ENCODE measurements at regions not wholly inside any gene's neighbourhood (a gene's known extent, or its start where the extent isn't known, plus 50 kb on each side); places are given as distances from the start of the nearest gene placed in this dataset.
A peak's percentile ranks its signal among the peaks of the same experiment; 100 is the strongest.

DNA sequence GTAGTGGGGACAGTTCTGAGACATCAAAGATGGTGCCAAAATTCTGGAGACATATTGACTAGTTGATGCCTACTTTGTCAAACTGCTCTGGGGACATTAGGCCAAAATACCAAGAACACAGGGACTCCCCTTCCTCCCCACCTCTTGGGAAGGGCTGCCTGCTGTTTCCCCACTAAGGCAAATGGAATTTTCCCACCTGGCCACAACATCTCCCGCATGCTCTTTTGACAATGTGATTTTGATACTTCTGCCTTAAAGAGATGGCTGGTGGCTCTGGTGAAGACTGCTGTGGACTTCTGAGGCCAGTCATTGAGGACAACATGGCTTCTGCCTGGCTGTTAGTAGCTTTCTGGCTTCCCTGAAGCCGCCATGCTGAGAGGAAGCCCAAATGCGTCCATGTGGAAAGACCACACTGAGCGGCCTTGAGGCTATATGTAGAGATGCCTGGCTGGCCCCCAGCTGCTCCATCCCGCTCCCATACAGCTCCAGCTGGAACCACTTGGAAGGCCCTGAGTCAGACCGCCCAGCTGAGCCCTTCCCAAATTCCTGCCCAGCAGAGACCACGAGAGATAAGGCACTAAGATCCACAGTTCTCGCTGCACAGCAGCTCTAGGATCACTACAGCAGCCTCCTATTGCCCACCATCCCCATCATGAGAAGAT, 226.7 kb downstream of the SYK start:
- Histone ChIP-seq H3K9me3 (ENCODE audit: low read depth) (no peaks in the 10 kb centered on the region), H3K27ac (no peak overlapping the region), H3K4me3 (no peak overlapping the region), H3K36me3 (no peaks in the 10 kb centered on the region), H3K27me3 (peaks cover 11% of the 10 kb centered on the region), H3K4me1 (ENCODE audit: low read depth) (peaks cover 3% of the 10 kb centered on the region)
- TF ChIP-seq, protein P1, sequence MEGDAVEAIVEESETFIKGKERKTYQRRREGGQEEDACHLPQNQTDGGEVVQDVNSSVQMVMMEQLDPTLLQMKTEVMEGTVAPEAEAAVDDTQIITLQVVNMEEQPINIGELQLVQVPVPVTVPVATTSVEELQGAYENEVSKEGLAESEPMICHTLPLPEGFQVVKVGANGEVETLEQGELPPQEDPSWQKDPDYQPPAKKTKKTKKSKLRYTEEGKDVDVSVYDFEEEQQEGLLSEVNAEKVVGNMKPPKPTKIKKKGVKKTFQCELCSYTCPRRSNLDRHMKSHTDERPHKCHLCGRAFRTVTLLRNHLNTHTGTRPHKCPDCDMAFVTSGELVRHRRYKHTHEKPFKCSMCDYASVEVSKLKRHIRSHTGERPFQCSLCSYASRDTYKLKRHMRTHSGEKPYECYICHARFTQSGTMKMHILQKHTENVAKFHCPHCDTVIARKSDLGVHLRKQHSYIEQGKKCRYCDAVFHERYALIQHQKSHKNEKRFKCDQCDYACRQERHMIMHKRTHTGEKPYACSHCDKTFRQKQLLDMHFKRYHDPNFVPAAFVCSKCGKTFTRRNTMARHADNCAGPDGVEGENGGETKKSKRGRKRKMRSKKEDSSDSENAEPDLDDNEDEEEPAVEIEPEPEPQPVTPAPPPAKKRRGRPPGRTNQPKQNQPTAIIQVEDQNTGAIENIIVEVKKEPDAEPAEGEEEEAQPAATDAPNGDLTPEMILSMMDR (IDR thresholded peaks at IDR 0.05; ENCODE audit: low read depth, low read length) = no peak
- DNase-seq (ENCODE audit: low read depth in 1 of 2, low spot score in 1 of 2) = no peak

DNA sequence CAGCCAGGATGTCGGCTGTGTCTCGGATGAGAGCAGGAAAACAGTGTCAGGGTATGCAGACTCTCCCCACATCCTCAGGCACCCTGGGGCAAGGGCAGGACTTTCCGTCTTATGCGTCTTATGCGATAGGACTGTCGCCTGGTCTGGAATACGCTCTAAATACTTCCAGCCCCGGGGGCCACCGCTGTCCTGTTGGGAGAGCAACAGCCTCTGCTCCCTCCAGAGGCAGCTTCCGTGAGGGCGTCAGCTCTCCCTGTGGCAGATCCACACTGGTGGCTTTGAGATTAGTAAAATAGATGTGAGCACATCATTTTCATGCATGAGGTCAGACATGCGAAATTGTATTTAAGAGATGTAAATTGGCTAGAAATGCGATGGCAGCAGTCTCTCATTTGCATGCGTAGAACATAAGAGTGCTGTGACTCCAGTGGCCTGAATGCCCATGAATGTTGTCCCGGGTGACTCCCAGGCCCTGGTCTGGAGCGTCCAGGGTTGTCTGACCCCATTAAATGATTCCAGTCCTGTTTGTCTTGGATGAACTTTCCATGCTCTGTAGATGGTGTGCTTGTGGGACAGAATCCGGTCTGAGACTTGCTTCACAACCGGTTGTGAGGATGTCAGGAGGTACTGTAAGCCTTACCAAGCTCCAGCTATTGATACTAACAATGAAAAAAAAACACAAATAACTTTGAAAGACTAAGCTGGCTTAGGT, 228.2 kb downstream of the SYK start:
- peaks cover 3% of the 10 kb centered on the region for H3K4me1 ChIP-seq (ENCODE audit: low read depth)
- no peak overlapping the region for H3K4me3 ChIP-seq
- peaks cover 11% of the 10 kb centered on the region for H3K27me3 ChIP-seq
- no peak overlapping the region for H3K27ac ChIP-seq
- no peaks in the 10 kb centered on the region for H3K36me3 ChIP-seq
- DNase-seq (ENCODE audit: low read depth in 1 of 2, low spot score in 1 of 2) = no peak
- TF ChIP-seq, protein P1 (IDR thresholded peaks at IDR 0.05; ENCODE audit: low read depth, low read length) = no peak
- H3K9me3 ChIP-seq (ENCODE audit: low read depth) = no peaks in the 10 kb centered on the region

DNA sequence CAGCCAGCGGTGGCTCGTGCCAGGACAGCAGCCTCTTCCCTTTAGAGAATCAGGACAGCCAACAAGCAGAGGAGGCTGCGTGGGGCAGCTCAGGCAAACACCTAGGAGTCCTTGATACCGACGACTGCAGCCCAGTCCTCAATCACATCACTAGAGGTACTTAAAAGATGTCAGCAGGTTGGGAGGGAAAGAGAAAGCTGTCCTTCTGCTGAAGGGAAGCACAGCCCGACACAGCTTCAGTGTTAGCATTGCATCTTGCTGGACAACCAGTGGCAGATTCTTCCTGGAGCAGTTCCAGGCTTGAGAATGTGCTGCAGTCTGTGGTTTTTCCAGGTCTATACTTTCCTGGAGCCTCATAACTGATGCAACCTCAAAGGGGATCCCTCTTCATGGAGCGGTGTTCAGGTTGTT, 230.5 kb downstream of the SYK start:
- DNase-seq (ENCODE audit: low read depth in 1 of 2, low spot score in 1 of 2) = peak; percentile 26 to 64
- Histone ChIP-seq H3K36me3 (no peaks in the 10 kb centered on the region), H3K27me3 (peaks cover 11% of the 10 kb centered on the region), H3K27ac (no peak overlapping the region), H3K4me1 (ENCODE audit: low read depth) (peaks cover 3% of the 10 kb centered on the region), H3K9me3 (ENCODE audit: low read depth) (no peaks in the 10 kb centered on the region), H3K4me3 (no peak overlapping the region)
- TF ChIP-seq, protein P1 (IDR thresholded peaks at IDR 0.05; ENCODE audit: low read depth, low read length) = no peak

DNA sequence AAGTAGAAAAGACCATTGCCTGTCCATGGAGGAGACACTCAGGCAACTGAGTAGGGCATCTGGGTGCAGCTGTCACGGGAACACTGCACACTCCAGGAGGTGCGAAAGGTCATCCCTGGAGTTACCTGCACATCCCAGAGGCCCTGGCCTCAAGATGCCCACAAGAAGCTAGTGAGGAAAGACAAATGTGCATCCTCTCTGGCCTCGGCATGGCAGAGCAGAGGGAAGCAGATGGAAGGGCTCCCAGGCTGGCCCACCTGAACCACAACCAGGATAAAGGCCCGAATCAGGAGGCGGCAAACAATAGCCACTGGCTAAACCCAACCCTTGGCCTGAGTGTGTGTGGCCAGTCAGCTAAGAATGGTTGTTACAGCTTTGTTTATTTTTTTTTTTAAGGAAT, 231.7 kb downstream of the SYK start:
- no peaks in the 10 kb centered on the region for H3K36me3 ChIP-seq
- H3K27me3 ChIP-seq = peaks cover 11% of the 10 kb centered on the region
- H3K4me3 ChIP-seq = no peak overlapping the region
- TF ChIP-seq, protein P1 (IDR thresholded peaks at IDR 0.05; ENCODE audit: low read depth, low read length) = no peak
- no peak for DNase-seq (ENCODE audit: low read depth in 1 of 2, low spot score in 1 of 2)
- H3K27ac ChIP-seq = no peak overlapping the region
- peaks cover 3% of the 10 kb centered on the region for H3K4me1 ChIP-seq (ENCODE audit: low read depth)
- no peaks in the 10 kb centered on the region for H3K9me3 ChIP-seq (ENCODE audit: low read depth)

DNA sequence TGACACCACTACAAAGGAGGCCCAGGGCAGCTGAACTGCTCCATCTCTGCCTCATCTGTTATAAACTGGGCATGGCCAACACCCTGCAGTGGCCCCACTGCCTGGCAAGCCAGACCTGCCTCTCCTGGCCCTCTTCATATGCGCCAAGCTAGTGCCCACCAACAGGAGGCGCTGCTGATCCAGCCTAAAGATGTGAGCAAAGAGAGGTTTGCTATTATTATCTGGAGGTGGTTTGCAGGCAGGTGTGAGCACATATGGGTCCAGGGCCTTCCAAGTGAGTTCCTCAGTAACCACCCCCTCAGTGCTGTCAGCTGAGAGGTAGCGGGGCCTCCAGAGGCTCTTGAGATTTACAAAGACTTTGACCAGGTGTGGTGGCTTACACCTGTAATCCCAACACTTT, 232.2 kb downstream of the SYK start:
- TF ChIP-seq, protein P1 (IDR thresholded peaks at IDR 0.05; ENCODE audit: low read depth, low read length) = peak; percentile 49

More for the DNA sequence above, 232.2 kb downstream of the SYK start:
- Histone ChIP-seq H3K4me3 (no peak overlapping the region), H3K36me3 (no peaks in the 10 kb centered on the region), H3K9me3 (ENCODE audit: low read depth) (no peaks in the 10 kb centered on the region), H3K27ac (no peak overlapping the region), H3K27me3 (peaks cover 11% of the 10 kb centered on the region), H3K4me1 (ENCODE audit: low read depth) (peaks cover 3% of the 10 kb centered on the region)
- DNase-seq (ENCODE audit: low read depth in 1 of 2, low spot score in 1 of 2) = peak; percentile 25 to 41
